ENCODE measurements at regions not wholly inside any gene's neighbourhood (a gene's known extent, or its start where the extent isn't known, plus 50 kb on each side); places are given as distances from the start of the nearest gene placed in this dataset.
A peak's percentile ranks its signal among the peaks of the same experiment; 100 is the strongest.
"Not testable (repeated sequence)": the region's sequence is repeated elsewhere in the genome, so short reads cannot be mapped to it uniquely, and the experiment has no call there.

DNA sequence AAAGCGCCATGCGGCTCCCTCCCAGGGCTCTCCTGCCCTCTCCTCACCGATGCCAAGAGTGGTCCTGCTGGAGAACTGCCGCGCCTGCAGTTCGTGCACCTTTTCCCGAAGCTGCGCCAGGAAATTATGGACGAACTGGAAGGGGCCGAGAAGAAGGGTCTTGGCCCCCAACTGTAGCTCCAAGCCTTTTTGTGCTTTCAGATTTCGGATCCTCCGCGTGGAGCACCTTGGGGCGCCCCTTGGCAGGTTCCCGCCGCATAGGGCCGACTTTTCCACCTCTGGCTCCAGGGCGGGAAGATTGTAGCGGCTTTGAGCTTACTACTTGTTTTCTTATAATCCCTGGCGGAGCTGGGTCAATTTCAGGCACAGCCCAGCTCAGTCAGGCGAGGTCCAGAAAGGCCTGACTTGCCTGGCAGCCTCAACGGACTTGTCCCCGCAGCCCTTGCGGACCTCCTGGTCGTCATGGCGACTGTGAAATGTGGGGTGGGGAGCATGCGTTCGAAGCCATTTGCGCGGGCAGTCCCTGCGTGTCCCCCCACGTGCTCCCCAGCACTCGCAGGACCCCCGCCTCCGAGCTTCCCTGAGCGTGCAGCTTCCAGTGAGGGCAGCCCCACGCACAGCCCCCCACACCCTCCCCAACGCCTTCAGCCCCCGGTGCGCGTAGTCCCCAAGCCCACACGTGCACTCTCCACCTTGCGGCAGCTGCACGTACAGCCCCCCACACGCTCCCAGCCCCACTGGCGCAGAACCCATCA, 129.9 kb downstream of the KBTBD2 start:
- no peaks in the 10 kb centered on the region for H3K36me3 ChIP-seq
- TF ChIP-seq, protein P1, sequence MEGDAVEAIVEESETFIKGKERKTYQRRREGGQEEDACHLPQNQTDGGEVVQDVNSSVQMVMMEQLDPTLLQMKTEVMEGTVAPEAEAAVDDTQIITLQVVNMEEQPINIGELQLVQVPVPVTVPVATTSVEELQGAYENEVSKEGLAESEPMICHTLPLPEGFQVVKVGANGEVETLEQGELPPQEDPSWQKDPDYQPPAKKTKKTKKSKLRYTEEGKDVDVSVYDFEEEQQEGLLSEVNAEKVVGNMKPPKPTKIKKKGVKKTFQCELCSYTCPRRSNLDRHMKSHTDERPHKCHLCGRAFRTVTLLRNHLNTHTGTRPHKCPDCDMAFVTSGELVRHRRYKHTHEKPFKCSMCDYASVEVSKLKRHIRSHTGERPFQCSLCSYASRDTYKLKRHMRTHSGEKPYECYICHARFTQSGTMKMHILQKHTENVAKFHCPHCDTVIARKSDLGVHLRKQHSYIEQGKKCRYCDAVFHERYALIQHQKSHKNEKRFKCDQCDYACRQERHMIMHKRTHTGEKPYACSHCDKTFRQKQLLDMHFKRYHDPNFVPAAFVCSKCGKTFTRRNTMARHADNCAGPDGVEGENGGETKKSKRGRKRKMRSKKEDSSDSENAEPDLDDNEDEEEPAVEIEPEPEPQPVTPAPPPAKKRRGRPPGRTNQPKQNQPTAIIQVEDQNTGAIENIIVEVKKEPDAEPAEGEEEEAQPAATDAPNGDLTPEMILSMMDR (IDR thresholded peaks at IDR 0.05): no peak
- no peaks in the 10 kb centered on the region for H3K27me3 ChIP-seq (replicated peaks; ENCODE audit: insufficient read depth)
- DNase-seq (ENCODE audit: low spot score) (no peak), ATAC-seq (ENCODE audit: insufficient number of reproducible peaks, low FRiP score, low read depth) (no peak)
- H3K27ac ChIP-seq: no peak overlapping the region
- H3K4me3 ChIP-seq: peak overlapping the region; percentile 45
- H3K4me1 ChIP-seq (ENCODE audit: control insufficient read depth in 1 of 2, low read depth in 2 of 2): peaks cover 0 to 3% of the 10 kb centered on the region in 2 donors
- H3K9me3 ChIP-seq: no peaks in the 10 kb centered on the region

DNA sequence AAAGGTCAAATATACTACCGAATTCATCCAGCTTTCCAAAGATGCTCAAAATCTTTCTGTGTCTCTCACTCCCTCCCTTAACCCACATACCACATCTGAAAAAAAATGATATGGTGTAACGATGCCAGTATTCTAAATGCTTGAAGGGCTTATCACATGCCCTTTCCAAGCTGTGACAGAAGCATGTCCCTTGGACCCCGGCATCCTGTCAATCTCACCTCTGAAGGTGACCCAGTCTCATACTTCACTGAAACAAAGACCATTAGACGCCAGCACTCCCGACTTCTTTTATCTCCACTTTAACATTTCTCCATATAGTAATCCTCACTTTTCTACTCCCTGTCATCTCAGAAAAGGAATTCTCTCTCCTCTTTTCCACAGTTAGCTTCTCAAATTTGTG, 130.8 kb downstream of the KBTBD2 start:
- not testable (repeated sequence) for H3K36me3 ChIP-seq; H3K27me3 ChIP-seq (replicated peaks; ENCODE audit: insufficient read depth); H3K4me1 ChIP-seq (ENCODE audit: control insufficient read depth in 1 of 2, low read depth in 2 of 2); H3K9me3 ChIP-seq; H3K27ac ChIP-seq; DNase-seq (ENCODE audit: low spot score); H3K4me3 ChIP-seq; ATAC-seq (ENCODE audit: insufficient number of reproducible peaks, low FRiP score, low read depth)

DNA sequence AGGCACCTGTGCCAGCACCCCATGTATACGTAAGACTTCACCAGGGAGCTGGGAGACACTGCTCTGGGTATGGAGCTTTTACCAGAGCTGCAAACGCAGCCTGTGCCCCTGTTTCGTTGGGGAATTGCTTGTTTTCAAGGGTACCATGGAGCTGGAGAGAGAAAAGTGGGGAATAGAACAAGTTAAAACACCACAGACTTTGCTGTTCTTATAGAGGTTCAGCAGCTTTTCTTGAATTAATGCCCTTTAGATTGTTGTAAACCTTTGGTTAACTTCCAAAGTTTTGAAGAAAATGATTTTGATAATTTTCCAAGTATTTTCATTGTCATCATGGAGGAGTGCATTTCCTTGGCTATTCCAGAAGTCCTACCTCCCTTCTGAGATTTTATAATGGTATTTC, 131.7 kb downstream of the KBTBD2 start:
- not testable (repeated sequence) for ATAC-seq (ENCODE audit: insufficient number of reproducible peaks, low FRiP score, low read depth); H3K9me3 ChIP-seq; H3K4me3 ChIP-seq; H3K27ac ChIP-seq; H3K4me1 ChIP-seq (ENCODE audit: control insufficient read depth in 1 of 2, low read depth in 2 of 2); DNase-seq (ENCODE audit: low spot score); H3K27me3 ChIP-seq (replicated peaks; ENCODE audit: insufficient read depth); H3K36me3 ChIP-seq

DNA sequence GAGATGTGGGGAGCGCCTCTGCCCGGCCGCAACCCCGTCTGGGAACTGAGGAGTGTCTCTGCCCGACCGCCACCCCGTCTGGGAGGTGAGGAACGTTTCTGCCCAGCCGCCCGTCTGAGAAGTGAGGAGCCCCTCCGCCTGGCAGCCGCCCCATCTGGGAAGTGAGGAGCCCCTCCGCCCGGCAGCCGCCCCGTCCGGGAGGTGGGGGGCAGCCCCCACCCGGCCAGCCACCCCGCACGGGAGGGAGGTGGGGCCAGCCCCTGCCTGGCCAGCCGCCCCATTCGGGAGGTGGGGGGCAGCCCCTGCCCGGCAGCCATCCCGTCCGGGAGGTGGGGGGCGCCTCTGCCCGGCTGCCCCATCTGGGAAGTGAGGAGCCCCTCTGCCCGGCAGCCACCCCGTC, 137.7 kb downstream of the KBTBD2 start:
- not testable (repeated sequence) for H3K27ac ChIP-seq; H3K36me3 ChIP-seq; H3K27me3 ChIP-seq (replicated peaks; ENCODE audit: insufficient read depth); H3K4me1 ChIP-seq (ENCODE audit: control insufficient read depth in 1 of 2, low read depth in 2 of 2); H3K4me3 ChIP-seq; ATAC-seq (ENCODE audit: insufficient number of reproducible peaks, low FRiP score, low read depth); H3K9me3 ChIP-seq; DNase-seq (ENCODE audit: low spot score)

DNA sequence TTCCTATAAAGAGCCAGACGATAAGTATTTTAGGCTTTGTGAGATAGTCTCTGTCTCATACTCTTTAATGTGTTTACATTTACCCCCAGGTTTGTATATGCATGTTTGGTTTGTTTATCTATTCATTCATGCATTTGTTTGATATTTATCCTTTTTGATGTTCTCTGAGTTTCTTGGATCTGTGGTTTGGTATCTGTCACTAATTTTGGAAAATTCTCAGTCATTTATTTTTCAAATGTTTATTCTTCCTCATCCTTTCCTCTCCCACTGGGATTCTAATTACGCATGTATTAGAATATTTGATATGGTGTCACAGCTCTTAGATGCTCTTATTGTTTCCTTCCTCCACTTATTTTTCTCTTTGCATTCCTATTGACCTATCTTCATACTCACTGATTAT, 143.2 kb downstream of the KBTBD2 start:
- not testable (repeated sequence) for DNase-seq (ENCODE audit: low spot score); H3K27ac ChIP-seq; H3K4me3 ChIP-seq; ATAC-seq (ENCODE audit: insufficient number of reproducible peaks, low FRiP score, low read depth); H3K4me1 ChIP-seq (ENCODE audit: control insufficient read depth in 1 of 2, low read depth in 2 of 2); H3K36me3 ChIP-seq; H3K9me3 ChIP-seq; H3K27me3 ChIP-seq (replicated peaks; ENCODE audit: insufficient read depth)

DNA sequence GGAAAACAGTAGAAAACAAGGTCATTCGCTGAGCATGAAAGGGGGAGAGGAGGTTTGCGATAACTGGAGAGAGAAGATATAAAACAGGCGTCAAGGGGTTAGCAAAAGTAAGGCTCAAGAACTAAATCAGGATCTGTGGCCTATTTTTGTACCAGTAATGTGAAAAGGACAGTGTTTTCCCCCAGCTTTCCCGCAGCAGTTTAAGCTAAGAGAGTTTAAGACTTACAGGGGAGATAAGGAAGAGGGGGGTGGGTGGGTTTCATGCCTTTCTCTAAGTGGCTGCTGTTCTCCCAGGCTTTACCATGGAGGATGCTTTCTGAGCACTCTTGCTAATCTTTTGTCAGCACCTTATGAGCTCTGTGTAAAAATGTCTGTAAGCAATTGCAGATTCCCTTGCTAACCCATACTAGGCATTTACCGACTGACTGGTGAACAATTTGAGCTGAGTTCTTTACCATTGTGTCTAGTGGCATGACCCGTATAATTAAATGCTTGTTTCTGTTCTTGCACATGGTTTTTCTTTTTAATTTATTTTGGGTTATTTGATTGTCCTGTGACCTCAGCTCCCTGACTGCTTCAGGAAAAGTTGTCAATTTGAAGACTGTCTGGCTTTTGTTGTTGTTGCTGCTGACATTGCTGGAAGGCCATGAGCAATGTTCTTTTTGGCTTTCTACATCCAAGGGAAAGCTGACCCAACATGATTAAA, 144.0 kb downstream of the KBTBD2 start:
- not testable (repeated sequence) for DNase-seq (ENCODE audit: low spot score); ATAC-seq (ENCODE audit: insufficient number of reproducible peaks, low FRiP score, low read depth); H3K4me1 ChIP-seq (ENCODE audit: control insufficient read depth in 1 of 2, low read depth in 2 of 2)

DNA sequence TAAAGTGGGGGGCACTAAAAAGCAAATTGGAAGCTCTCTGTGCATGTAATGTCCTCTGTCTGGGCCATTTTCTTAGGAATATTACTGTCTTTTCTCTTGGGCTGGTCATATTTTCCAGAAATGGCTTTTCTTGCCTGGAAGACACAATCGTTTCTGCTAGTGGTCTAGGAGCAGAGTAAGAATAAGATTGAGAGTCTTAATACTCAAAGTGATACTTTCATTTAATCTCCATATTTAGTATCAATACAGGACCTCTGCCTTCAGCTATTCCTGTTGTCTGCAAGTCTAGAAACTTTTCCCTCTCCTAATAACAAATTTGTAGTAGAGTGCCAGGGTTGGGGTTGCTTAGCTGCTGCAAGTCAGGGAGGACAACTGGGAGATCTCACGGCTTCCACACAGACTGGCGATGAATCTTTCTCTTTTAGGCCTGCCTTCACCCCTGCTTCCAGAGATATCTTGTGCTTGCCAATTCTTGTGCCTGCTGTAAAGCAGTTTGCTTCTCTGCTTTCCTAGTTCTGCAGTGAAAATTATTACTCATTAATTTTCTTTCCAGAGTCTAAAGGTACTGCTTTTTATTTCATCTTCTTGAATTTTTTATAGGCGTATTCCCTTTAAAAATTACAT, 149.6 kb downstream of the KBTBD2 start:
- not testable (repeated sequence) for H3K36me3 ChIP-seq; H3K4me3 ChIP-seq; H3K27me3 ChIP-seq (replicated peaks; ENCODE audit: insufficient read depth); H3K4me1 ChIP-seq (ENCODE audit: control insufficient read depth in 1 of 2, low read depth in 2 of 2); H3K27ac ChIP-seq; ATAC-seq (ENCODE audit: insufficient number of reproducible peaks, low FRiP score, low read depth); H3K9me3 ChIP-seq; DNase-seq (ENCODE audit: low spot score)

More for the DNA sequence above, 144.0 kb downstream of the KBTBD2 start:
- not testable (repeated sequence) for H3K4me3 ChIP-seq; H3K36me3 ChIP-seq; H3K9me3 ChIP-seq; H3K27me3 ChIP-seq (replicated peaks; ENCODE audit: insufficient read depth); H3K27ac ChIP-seq

DNA sequence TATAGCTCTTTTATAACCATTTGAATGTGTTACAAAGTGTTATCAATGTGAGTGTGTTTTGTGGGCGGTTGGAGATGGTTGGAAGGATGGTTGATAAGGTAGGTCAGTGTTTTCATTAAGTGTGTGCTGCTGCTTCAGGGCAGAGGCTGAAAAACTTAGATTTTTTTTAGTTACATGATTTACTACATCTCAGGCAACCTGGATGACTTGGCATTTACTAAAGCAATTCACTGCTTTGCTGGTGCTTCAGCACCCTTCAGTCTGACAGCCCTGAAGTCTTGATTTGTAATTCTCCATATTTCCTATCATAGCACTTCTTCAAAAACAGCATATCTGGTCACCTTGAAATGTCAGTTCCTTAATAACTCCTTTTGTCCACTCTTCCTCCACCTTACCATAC, 151.8 kb downstream of the KBTBD2 start:
- H3K4me3 ChIP-seq; H3K27ac ChIP-seq; ATAC-seq (ENCODE audit: insufficient number of reproducible peaks, low FRiP score, low read depth); H3K36me3 ChIP-seq; H3K4me1 ChIP-seq (ENCODE audit: control insufficient read depth in 1 of 2, low read depth in 2 of 2); H3K9me3 ChIP-seq; DNase-seq (ENCODE audit: low spot score); H3K27me3 ChIP-seq (replicated peaks; ENCODE audit: insufficient read depth): not testable (repeated sequence)

DNA sequence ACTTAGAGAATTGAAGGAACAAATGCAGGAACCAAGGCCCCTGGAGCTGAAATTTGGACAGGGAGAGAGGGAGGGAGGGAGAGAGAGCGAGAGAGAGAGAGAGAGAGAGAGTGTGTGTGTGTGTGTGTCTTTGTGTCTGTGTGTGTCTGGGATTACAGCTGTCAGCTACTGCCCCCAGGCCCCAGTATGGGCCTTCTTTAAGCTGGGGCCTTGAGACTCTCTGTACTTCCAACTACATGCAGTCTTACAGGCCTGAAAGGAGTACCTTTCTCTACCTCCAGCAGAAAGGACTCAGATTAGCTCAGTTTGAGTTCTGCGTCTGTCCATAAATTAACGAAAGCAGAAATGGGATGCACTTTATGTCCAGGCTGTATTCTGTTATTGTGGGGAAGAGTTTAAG, 153.2 kb downstream of the KBTBD2 start:
- DNase-seq (ENCODE audit: low spot score); ATAC-seq (ENCODE audit: insufficient number of reproducible peaks, low FRiP score, low read depth); H3K4me3 ChIP-seq: not testable (repeated sequence)

DNA sequence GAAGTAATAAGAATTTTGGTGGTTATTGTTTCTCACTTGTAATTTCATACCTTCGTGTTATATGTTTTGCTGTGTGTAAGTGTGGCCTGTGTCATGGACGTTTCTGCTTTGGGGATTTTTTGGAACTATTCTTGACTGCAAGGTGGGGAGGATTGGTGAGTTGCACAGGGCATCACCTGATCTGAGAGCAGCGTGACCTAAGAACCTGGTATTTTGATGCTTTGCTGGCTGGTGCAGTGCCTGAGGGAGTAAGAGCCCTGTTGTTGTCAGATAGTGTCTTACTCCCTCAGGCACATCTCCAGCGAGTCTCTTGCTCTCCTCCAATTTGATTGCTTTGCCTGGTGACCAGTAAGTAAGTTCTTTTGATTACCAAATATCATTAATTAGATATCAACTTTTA, 158.8 kb downstream of the KBTBD2 start:
- not testable (repeated sequence) for H3K27ac ChIP-seq; H3K9me3 ChIP-seq; H3K4me3 ChIP-seq; H3K36me3 ChIP-seq; H3K27me3 ChIP-seq (replicated peaks; ENCODE audit: insufficient read depth); ATAC-seq (ENCODE audit: insufficient number of reproducible peaks, low FRiP score, low read depth); H3K4me1 ChIP-seq (ENCODE audit: control insufficient read depth in 1 of 2, low read depth in 2 of 2); DNase-seq (ENCODE audit: low spot score)

More for the DNA sequence above, 153.2 kb downstream of the KBTBD2 start:
- H3K36me3 ChIP-seq; H3K9me3 ChIP-seq; H3K4me1 ChIP-seq (ENCODE audit: control insufficient read depth in 1 of 2, low read depth in 2 of 2); H3K27me3 ChIP-seq (replicated peaks; ENCODE audit: insufficient read depth); H3K27ac ChIP-seq: not testable (repeated sequence)

DNA sequence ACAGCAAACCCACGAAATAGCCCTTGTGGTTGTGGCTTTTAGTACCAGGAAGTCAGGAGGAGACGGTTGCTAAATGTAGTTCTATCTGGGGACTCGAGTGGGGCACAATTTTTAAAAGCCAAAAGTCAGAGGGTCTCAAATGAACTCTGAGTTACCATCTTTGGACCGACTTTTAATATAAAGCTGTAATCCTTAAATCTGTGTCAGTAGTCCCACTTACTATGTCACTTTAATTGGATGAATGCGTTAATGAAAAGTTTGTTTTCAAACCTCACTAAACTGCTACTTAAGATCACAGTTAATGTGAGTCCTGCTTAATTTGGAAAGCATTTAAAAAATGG, 162.3 kb downstream of the KBTBD2 start:
- H3K4me1 ChIP-seq (ENCODE audit: control insufficient read depth in 1 of 2, low read depth in 2 of 2); H3K9me3 ChIP-seq; H3K27me3 ChIP-seq (replicated peaks; ENCODE audit: insufficient read depth); DNase-seq (ENCODE audit: low spot score); H3K36me3 ChIP-seq; H3K27ac ChIP-seq; ATAC-seq (ENCODE audit: insufficient number of reproducible peaks, low FRiP score, low read depth): not testable (repeated sequence)
- peak overlapping the region; percentile 90 for H3K4me3 ChIP-seq

Measured in thoracic aorta (tissue), 2 donors.